ENCODE measurements at regions not wholly inside any gene's neighbourhood (a gene's known extent, or its start where the extent isn't known, plus 50 kb on each side); places are given as distances from the start of the nearest gene placed in this dataset.
"Not testable (repeated sequence)": the region's sequence is repeated elsewhere in the genome, so short reads cannot be mapped to it uniquely, and the experiment has no call there.

DNA sequence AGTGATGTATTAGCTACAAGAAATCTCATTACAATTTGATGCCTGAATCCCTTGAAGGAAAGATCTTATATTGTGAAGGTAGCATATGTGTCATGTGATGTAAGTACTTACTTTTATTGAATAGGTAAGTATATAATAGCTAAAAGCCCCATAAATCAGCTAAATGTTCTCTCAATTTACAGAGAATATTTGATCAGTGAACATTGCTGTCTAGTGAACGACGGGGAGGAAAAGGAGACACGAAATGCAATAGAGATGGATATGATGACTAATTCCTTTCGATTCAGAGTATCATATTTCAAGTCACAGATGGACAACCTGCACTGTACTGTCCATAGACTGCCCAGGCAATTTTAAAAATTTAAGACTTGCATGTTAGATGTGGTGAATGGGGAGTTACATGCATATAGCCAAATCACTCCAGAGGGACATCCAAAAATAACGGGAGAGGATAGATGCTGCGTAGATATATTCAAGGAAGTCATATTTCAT, 462.1 kb upstream of the CDIN1 start:
- peak; percentile 63 for DNase-seq

GRCh38 chr15:36126194-36126593, 453.2 kb upstream of the CDIN1 start:
- DNase-seq: no peak

DNA sequence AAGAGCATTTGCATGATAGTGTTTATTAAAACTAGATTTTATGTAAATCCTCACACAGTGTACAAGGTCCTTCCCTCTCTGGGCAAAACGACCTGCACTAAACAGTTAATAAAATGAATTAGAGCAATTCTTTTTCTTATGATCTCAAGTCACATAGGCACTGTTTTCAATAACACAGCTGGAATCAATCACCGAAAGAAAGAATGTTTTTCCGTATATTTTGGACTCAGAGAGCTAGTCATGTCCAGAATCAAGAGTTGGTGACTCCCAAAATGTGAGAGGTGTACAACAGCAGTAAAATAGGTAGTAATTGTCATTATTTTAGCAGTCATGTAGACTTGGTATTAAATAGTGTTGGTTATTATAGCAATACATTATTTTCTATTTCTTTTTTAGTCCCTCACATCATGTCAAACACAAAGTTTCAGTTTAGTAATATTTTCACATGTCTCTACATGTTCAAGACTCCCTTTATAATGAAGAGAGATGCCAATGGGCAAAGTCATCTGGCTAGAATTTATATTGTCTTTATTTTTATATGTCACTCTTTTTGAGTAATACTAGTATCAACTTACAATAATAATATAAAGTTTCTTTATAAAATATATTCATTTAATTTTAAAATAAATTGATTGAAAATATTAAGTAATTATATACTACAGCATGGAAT, 448.6 kb upstream of the CDIN1 start:
- DNase-seq: no peak

GRCh38 chr15:36133742-36134141, 445.7 kb upstream of the CDIN1 start:
- peak; percentile 34 for DNase-seq

- peak; percentile 23 for DNase-seq
Observed at GRCh38 chr15:36136049-36136448, 443.4 kb upstream of the CDIN1 start.

DNA sequence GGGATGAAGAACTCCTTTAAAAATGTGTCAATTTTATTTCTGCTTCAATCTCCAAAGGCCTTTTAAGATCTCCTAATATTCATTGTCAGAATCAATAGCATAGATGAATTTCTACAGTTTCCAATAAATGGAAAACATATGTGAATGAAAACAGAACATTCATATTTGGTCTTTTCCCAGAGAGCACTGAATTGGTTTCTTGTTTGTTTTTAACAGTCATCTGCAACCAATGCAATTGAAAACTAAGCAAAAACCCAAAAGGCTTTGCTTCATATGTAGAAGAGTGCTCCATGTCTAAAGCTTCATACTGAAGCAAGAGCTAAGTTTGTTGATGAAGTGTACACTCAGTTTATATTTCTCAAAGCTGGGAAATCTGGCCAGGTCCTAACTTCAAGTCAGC, 426.5 kb upstream of the CDIN1 start:
- no peak for DNase-seq

GRCh38 chr15:36156879-36157427, 422.5 kb upstream of the CDIN1 start:
- DNase-seq: no peak

DNA sequence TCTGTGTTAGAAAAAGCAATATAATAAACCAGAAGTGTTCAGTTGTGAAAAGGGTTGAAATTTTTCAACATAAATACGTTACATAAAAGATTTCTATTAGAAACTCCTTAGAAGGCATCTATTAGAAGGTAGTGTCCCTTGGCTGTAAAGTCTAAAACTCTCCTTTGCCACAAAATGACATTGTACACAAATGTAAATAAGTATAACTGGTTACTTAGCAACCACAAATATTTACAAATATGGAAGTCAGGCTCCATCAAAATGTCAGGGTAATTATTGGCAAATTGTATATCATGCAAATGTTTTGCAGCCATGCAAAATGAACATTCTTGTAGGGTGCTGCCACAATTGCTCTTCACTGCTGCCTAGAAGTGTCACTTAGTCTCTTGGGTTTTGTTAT, 419.1 kb upstream of the CDIN1 start:
- DNase-seq: no peak

GRCh38 chr15:36161108-36161507, 418.3 kb upstream of the CDIN1 start:
- DNase-seq: no peak

DNA sequence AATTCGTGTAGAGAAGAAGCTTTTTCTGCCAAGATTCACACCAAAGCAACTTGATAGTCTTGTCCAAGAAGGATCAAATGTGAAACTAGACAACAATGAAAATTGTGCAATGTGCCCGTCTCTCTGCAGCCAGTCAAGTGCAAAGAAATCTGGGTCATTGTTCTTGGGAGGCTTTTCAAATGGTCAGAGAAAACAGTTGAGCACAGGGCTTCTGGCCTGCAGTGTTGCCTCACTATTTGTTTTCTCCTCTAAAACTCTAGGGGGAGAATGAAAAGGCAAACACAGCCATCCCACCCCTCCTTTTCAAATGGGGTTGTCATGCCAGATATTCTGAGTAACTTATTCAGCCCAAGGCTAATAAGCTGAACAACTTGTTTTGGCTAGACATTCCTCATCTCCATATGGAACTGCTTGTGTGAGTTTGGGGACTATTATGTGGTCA, 417.6 kb upstream of the CDIN1 start:
- DNase-seq: no peak

GRCh38 chr15:36163983-36164382, 415.4 kb upstream of the CDIN1 start:
- not testable (repeated sequence) for DNase-seq

DNA sequence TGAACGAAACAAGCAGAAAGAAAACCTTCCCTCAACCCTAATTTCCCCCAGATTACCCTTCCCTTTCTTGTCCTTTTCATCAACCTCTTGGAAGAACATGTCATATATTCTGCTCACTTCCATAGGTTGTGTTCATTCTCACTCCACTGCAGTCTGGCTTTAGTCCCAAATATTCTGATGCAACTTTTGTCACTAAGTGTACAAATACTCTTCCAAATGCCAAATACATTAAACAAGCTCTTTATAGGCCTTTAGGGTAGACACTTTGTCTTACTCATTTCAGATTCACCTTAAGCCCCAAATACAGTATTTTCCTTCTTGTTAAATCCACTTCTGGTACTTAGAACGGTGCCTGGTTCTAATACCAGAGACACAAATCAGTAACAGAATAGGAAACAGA, 406.5 kb upstream of the CDIN1 start:
- DNase-seq: no peak

- no peak for DNase-seq
Observed at GRCh38 chr15:36175186-36175740, 404.2 kb upstream of the CDIN1 start.

DNA sequence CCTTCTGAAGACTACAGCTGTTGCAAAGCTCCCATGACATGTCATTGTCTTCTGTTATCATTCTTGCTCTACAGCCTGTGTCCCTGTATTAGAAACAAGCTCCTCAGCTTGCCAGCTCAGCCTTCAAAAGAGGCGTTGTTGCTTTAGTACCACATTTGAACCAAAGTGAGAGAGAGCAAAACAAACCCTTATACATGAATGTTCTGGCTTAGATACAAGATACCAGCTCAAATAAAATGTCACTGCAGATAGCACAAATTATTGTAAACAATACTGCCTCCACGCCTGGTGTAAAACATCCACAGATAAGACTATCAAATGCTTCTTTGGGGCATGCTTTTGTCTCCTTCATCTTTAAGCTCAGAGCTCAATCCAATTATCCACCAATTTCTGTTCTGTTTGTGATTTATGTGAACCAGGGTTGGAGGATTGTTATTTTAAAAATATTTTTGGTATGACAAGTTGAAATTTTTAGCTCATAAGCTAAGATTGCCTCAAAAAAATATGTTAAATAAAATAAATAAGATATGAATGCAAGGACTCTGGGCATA, 403.6 kb upstream of the CDIN1 start:
- DNase-seq: peak; percentile 57

GRCh38 chr15:36177590-36178302, 401.7 kb upstream of the CDIN1 start:
- DNase-seq: no peak

- no peak for DNase-seq
Observed at GRCh38 chr15:36178303-36178633, 401.2 kb upstream of the CDIN1 start.

DNA sequence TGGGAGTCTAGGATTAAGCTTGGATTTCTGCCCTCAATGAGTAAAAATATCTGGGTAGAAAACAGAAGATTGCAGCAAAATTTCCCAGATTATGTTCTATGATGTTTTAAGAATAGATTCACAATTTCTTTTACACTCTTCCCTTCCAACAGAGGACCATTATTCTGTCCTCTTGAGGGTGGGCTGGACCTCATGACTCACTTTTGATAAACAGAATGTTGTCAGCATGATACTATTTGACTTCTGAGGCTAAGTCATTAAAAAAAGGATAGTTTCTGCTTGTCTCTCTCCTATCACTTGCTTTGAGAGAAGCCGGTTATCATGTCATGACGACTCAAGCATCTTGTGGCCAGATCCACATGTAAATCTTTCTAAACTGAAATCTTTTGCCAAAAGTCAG, 396.2 kb upstream of the CDIN1 start:
- no peak for DNase-seq

GRCh38 chr15:36185438-36185837, 394.0 kb upstream of the CDIN1 start:
- DNase-seq: no peak

DNA sequence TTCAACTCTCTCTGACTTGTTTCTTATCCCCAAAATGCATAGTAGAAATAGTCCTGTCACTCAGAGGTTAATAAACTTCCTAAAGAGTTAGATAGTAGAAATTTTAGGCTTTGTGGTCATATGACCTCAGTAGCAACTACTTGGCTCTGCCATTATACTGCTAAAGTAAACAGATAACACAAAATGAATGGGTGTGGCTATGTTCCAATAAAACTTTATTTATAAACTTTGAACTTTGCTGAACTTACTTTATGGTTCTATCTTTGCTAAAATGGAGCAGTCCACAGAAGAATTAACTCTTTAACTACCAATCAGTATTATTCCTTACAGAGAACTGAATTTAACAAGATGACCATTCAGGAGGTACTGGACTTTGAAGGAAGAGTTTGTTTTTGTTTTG, 393.6 kb upstream of the CDIN1 start:
- no peak for DNase-seq

- no peak for DNase-seq
Observed at GRCh38 chr15:36186376-36186775, 393.1 kb upstream of the CDIN1 start.

DNA sequence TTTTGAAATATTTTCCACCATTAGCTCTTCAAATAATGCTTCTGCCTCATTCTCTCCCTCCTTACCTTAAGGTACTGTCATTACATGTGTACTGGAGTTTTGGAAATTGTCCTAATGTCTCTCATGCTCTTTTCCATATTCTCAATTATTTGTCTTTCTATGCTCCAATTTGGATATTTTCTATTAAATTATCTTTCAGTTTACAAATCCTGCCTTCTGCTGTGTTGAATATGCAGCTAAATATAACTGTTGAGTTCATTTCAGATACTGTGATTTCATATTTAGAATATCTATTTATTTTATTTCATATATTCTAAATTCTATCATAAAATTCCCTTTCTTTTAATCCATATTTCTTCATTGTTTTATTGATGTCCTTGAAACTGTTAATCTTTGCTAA, 388.0 kb upstream of the CDIN1 start:
- DNase-seq: no peak

DNA sequence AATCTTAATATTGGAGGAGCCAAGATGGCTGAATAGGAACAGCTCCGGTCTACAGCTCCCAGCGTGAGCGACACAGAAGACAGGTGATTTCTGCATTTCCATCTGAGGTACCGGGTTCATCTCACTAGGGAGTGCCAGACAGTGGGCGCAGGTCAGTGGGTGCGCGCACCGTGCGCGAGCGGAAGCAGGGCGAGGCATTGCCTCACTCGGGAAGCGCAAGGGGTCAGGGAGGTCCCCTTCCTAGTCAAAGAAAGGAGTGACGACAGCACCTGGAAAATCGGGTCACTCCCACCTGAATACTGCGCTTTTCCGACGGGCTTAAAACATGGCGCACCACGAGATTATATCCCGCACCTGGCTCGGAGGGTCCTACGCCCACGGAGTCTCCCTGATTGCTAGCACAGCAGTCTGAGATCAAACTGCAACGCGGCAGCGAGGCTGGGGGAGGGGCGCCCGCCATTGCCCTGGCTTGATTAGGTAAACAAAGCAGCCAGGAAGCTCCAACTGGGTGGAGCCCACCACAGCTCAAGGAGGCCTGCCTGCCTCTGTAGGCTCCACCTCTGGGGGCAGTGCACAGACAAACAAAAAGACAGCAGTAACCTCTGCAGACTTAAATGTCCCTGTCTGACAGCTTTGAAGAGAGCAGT, 383.9 kb upstream of the CDIN1 start:
- not testable (repeated sequence) for DNase-seq

DNA sequence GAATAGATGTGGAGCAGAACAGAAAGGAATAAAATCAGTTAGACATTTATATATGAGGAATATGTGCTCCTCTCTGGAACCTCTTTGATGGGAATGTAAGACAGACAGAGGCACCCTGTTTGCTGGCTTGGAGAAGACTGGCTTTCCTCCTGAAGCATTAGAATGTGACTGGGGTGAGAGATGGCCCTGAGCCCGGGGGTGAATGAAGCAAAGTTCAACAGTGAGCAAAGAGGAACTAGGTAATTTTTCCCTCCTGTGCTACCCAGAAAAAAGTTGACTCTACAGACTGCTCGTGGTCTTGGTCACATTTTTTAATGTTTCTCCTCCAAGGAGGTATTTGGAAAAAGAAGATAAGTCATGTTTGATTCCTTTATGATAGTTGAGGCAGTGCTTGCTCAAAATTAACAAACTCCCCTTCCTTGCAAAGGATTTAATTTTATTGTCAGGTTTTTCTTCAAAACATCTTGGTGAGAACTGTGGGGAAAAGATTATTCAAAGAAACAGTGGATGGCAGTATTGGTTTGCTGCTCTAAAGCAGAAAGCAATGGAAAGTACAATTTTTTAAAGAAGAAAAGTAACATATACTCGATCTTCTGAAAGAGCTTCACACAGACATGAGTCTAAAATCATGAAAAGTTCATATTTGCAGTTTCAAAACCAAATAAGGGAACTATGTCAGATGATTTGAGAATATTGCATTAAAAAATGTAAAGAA, 370.4 kb upstream of the CDIN1 start:
- DNase-seq: no peak

Measured in NCI-H82 (cell line).